Stimulated activated CD8-positive, alpha-beta memory T cell treated with anti-CD3 and anti-CD28 coated beads, Interleukin-2, amount 100 ng/mL, for 1 hour (primary cell): ENCODE measurements at regions not wholly inside any gene's neighbourhood (a gene's known extent, or its start where the extent isn't known, plus 50 kb on each side); places are given as distances from the start of the nearest gene placed in this dataset.
A peak's percentile ranks its signal among the peaks of the same experiment; 100 is the strongest.

Experiments
- DNase-seq, 2 donors: peaks; one replicate each; pipeline ENCODE4 v3.0.0-alpha.2; 2020; ENCODE audit warnings: low read depth in 2 of 2

GRCh38 chr13:105139380-105140285 is 1395.8 kb downstream of the EFNB2 start:
- peak; percentile 23 to 47 for DNase-seq

- no peak for DNase-seq
These were observed 1396.4 kb downstream of the EFNB2 start for GRCh38 chr13:105139048-105139379.

GRCh38 chr13:105135852-105136615 is 1399.4 kb downstream of the EFNB2 start:
- DNase-seq: no peak

- DNase-seq: no peak
These were observed 1407.7 kb downstream of the EFNB2 start for GRCh38 chr13:105127732-105128131.

GRCh38 chr13:105121221-105121620 is 1414.2 kb downstream of the EFNB2 start:
- DNase-seq: no peak

GRCh38 chr13:105118426-105118985 is 1417.0 kb downstream of the EFNB2 start:
- DNase-seq: no peak

- no peak for DNase-seq
These were observed 1418.5 kb downstream of the EFNB2 start for GRCh38 chr13:105116966-105117365.

- DNase-seq: no peak
These were observed 1422.9 kb downstream of the EFNB2 start for GRCh38 chr13:105112561-105112960.

GRCh38 chr13:105107781-105108180 is 1427.7 kb downstream of the EFNB2 start:
- DNase-seq: no peak

GRCh38 chr13:105105471-105105870 is 1430.0 kb downstream of the EFNB2 start:
- DNase-seq: no peak

GRCh38 chr13:105097521-105097920 is 1437.9 kb downstream of the EFNB2 start:
- DNase-seq: no peak

- no peak for DNase-seq
These were observed 1445.4 kb downstream of the EFNB2 start for GRCh38 chr13:105089858-105090643.

- no peak for DNase-seq
These were observed 1447.5 kb downstream of the EFNB2 start for GRCh38 chr13:105087945-105088344.

GRCh38 chr13:105084931-105085330 is 1450.5 kb downstream of the EFNB2 start:
- DNase-seq: no peak

- DNase-seq: no peak
These were observed 1451.5 kb downstream of the EFNB2 start for GRCh38 chr13:105083992-105084391.

- no peak for DNase-seq
These were observed 1460.7 kb downstream of the EFNB2 start for GRCh38 chr13:105074755-105075154.

- no peak for DNase-seq
These were observed 1462.4 kb downstream of the EFNB2 start for GRCh38 chr13:105073041-105073440.

GRCh38 chr13:105070452-105070851 is 1465.0 kb downstream of the EFNB2 start:
- DNase-seq: no peak

- DNase-seq: no peak
These were observed 1466.4 kb downstream of the EFNB2 start for GRCh38 chr13:105069106-105069505.

GRCh38 chr13:105063676-105064075 is 1471.8 kb downstream of the EFNB2 start:
- DNase-seq: no peak

GRCh38 chr13:105059786-105060185 is 1475.7 kb downstream of the EFNB2 start:
- DNase-seq: no peak

- no peak for DNase-seq
These were observed 1476.9 kb downstream of the EFNB2 start for GRCh38 chr13:105058517-105058916.
